ENCODE measurements at regions not wholly inside any gene's neighbourhood (a gene's known extent, or its start where the extent isn't known, plus 50 kb on each side); places are given as distances from the start of the nearest gene placed in this dataset.
"Not testable (repeated sequence)": the region's sequence is repeated elsewhere in the genome, so short reads cannot be mapped to it uniquely, and the experiment has no call there.

GRCh38 chr6:113029161-113029560 lies 682.0 kb downstream of the RFPL4B start:
- TF ChIP-seq, protein P1, sequence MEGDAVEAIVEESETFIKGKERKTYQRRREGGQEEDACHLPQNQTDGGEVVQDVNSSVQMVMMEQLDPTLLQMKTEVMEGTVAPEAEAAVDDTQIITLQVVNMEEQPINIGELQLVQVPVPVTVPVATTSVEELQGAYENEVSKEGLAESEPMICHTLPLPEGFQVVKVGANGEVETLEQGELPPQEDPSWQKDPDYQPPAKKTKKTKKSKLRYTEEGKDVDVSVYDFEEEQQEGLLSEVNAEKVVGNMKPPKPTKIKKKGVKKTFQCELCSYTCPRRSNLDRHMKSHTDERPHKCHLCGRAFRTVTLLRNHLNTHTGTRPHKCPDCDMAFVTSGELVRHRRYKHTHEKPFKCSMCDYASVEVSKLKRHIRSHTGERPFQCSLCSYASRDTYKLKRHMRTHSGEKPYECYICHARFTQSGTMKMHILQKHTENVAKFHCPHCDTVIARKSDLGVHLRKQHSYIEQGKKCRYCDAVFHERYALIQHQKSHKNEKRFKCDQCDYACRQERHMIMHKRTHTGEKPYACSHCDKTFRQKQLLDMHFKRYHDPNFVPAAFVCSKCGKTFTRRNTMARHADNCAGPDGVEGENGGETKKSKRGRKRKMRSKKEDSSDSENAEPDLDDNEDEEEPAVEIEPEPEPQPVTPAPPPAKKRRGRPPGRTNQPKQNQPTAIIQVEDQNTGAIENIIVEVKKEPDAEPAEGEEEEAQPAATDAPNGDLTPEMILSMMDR (IDR thresholded peaks at IDR 0.05; ENCODE audit: low read depth, low read length), result not testable (repeated sequence)
- TF ChIP-seq MYC (IDR thresholded peaks at IDR 0.05; ENCODE audit: low read depth, low read length); POLR2A (IDR thresholded peaks at IDR 0.05; ENCODE audit: extremely low read depth, insufficient read length); MAX (IDR thresholded peaks at IDR 0.05; ENCODE audit: low read depth, low read length): not testable (repeated sequence)

All from NB4 (cell line).